HG02938 (cell line): ENCODE measurements at regions not wholly inside any gene's neighbourhood (a gene's known extent, or its start where the extent isn't known, plus 50 kb on each side); places are given as distances from the start of the nearest gene placed in this dataset.
"Not testable (repeated sequence)": the region's sequence is repeated elsewhere in the genome, so short reads cannot be mapped to it uniquely, and the experiment has no call there.

ENCODE experiments used
- ATAC-seq: cut with Tn5 transposase; IDR thresholded peaks from one replicate; pipeline ENCODE4 v1.9.1; 2021; ENCODE audit warnings: mild to moderate bottlenecking, moderate library complexity; ENCODE audit not compliant: unreplicated experiment

- ATAC-seq = no peak
Measured at GRCh38 chr7:138309186-138309585, 150.9 kb upstream of the TRIM24 start.

- ATAC-seq = no peak
Measured at GRCh38 chr7:138313829-138314178, 146.3 kb upstream of the TRIM24 start.

GRCh38 chr7:138316421-138317043 lies 143.5 kb upstream of the TRIM24 start:
- ATAC-seq = peak; percentile 98

DNA sequence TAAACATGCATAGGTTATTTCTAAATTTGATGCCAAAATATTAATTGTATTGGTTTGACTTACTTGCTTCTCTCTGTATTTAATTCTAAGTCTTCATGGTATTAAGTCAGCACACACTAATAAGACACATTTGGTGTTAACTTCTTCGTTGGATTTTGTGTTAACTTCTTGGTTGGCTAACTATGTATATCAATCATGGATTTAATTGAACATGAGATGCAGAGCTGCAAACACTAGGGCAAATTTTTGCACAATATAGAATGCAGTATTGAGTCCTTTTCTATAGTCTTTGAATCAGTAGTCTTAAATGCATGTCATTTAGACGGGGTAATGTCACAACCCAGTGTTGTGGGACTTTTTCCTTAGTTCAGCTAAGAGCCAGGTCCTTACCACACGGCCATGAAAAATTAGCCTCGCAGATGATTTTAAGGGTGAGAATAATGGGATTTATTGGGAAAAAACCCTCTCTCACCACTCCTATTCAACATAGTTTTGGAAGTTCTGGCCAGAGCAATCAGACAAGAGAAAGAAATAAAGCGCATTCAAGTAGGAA lies 142.9 kb upstream of the TRIM24 start:
- ATAC-seq = no peak

GRCh38 chr7:138324941-138325340 lies 135.1 kb upstream of the TRIM24 start:
- ATAC-seq = no peak

DNA sequence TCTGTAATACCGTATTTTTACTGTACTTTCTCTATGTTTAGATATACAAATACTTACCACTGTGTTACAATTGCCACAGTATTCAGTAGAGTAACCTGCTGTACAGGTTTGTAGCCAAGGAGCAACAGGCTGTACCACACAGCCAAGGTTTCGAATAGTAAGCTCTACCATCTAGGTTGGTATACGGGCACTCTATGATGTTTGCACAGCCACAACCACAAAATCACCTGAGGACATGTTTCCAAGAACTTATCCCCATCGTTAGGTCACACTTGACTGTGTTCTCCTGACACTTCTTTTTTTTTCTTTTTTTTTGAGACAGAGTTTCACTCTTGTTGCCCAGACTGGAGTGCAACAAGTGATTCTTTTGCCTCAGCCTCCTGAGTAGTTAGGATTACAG lies 134.6 kb upstream of the TRIM24 start:
- ATAC-seq = no peak

DNA sequence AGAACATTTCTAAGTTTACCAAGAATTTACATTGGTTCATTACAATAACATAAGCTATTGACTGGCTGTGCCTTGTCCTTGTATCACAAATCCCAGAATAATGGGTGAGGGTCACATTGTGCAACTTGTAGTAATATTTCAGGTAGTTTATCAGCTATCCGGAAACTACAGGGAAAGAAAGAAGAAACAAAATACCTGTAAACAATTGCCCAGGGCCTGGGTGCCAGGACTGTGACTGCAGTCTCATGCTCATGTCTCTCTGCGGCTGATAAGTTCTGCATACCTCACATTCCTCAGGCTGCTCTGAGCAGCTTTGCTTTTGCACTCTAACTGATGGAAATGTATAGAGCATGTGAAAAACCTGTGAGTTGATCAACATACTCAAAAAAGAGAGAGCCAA lies 131.8 kb upstream of the TRIM24 start:
- ATAC-seq = no peak

DNA sequence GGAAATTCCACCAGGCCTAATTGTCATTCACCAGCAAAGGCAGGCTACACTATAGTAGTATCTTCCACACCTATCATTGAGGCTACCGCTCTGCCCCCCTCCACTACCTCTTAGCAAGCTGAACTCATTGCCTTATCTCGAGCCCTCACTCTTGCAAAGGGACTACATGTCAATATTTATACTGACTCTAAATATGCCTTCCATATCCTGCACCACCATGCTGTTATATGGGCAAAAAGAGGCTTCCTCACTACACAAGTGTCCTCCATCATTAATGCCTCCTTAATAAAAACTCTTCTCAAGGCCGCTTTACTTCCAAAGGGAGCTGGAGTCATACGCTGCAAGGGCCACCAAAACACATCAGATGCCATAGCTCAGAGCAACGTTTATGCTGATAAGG lies 127.2 kb upstream of the TRIM24 start:
- ATAC-seq = not testable (repeated sequence)

GRCh38 chr7:138338361-138338760 lies 121.7 kb upstream of the TRIM24 start:
- no peak for ATAC-seq

GRCh38 chr7:138339229-138339628 lies 120.8 kb upstream of the TRIM24 start:
- ATAC-seq = not testable (repeated sequence)

DNA sequence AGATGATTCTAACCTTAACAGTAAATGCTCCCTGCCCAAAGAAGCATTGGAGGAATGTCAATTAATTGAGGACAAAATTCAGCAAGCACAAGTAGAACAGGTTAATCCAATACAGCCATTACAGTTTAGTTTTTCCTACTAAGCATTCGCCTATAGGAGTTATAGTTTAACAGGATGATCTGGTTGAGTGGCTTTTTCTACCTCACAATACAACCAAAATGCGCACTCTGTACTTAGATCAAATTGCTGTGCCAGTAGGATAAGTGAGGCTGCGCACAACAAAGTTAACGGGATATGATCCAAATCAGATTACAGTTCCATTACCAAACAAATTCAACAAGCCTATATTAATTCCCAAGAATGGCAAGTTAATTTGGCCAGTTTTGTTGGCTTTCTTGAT lies 117.1 kb upstream of the TRIM24 start:
- no peak for ATAC-seq

GRCh38 chr7:138345567-138345966 lies 114.5 kb upstream of the TRIM24 start:
- ATAC-seq = no peak

DNA sequence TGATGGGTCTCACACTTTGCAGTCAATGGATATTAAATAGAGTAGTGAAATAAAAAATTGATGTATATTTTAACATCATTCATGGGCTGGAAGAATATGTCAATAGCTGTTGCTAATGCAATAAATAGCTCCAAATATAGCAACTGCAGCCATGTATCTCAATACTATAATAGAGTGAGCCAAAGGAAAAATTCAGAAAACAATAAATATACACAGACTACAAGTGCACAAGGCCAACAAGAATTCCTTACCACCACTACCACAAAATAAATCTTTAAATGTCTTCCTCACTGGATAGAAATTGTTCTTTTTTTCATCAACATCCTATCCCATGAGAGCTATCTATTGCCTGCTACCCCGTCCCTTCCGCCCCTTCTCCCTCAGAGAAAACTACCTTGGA lies 113.1 kb upstream of the TRIM24 start:
- no peak for ATAC-seq

DNA sequence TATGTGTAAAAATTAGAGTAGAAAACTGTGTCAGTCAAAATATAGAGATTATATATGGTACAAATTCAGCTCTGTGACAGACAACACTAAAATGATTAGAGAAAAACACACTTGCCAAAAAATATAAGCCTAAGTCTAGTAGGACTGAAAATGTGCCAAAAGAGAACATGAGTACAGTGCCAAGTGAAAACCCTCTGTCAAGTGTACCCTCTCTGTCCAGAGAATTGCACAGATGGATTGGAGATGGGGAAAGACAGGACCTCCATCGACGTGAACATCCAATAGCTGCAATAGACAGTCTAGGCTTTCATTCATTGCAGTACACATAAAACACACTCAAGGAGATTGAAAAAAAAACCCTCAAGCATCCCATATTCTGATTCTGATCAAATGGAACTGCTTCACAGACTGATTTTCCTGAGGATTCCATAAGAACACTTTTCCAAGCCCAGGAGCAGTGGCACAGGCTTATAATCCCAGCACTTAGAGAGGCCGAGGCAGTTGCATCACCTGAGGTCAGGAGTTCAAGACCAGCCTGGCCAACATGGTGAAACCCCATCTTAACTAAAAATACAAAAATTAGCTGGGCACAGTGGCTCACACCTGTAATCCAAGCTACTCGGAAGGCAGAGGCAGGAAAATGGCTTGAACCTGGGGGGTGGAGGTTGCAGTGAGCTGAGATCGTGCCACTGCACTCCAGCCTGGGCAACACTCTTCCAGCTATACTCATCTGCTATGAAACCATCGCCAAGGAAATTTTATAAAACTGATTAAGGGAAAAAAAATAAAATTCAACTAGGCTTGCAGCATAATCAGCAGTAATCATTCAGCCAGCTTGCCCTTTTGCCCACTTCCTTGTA lies 110.0 kb upstream of the TRIM24 start:
- ATAC-seq = no peak

DNA sequence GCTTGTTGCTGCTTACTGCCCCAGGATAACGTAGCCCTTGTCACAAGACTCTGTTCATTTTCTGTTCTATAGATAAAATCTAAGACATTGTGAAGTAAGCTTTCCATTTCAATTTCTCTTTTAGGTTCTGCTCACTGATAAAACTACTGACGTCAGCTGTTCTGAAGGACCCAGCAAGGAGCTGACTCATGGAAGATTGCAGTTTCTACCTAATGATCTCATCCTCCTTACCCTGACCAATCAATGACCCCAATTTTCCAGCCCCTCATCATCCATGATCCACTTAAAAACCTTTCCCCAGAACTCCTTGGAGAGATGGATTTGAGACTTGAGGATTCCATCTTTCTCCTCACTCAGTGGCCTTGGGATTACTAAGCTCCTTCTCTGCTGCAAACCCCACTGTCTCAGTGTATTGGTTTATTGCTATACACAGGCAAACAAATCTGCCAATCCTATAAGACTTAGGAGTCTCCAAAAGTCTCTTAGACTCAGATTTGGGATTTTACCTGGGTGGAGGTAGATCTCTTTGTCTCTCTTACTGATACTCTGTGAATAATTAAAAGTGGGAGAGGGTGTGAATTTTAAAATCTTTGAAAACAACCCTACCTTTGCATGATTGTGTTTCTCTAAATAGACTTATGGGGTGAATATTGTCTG lies 109.2 kb upstream of the TRIM24 start:
- no peak for ATAC-seq

- no peak for ATAC-seq
Measured at GRCh38 chr7:138352570-138353461, 107.2 kb upstream of the TRIM24 start.

DNA sequence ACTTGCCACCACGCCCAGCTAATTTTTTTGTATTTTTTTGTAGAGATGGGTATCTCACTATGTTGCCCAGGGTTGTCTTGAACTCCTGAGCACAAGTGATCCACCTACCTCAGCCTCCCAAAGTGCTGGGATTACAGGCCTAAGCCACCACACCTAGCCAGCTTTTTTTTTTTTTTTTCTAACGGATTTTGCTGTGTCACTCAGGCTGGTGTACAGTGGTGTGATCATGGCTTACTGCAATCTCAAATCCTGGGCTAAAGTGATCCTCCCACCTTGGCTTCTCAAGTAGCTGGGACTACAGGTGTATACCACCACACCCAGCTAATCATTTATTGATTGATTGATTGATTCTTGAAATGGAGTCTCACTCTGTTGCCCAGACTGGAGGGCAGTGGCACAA lies 106.0 kb upstream of the TRIM24 start:
- no peak for ATAC-seq

- no peak for ATAC-seq
Measured at GRCh38 chr7:138355254-138355653, 104.8 kb upstream of the TRIM24 start.

GRCh38 chr7:138358850-138359341 lies 101.2 kb upstream of the TRIM24 start:
- no peak for ATAC-seq

GRCh38 chr7:138359870-138360559 lies 100.0 kb upstream of the TRIM24 start:
- ATAC-seq = no peak
